Activated T-cell treated with anti-CD3 and anti-CD28 coated beads, Interleukin-2, amount 50 U/mL, for 48 hours (primary cell): ENCODE measurements at regions not wholly inside any gene's neighbourhood (a gene's known extent, or its start where the extent isn't known, plus 50 kb on each side); places are given as distances from the start of the nearest gene placed in this dataset.
"Not testable (repeated sequence)": the region's sequence is repeated elsewhere in the genome, so short reads cannot be mapped to it uniquely, and the experiment has no call there.

Experiments
- DNase-seq, 2 experiments: peaks; one replicate each; pipeline ENCODE4 v3.0.0-alpha.2; 2020

GRCh38 chr4:117014236-117014635, 71.1 kb downstream of the TRAM1L1 start:
- DNase-seq = no peak

- DNase-seq = no peak
Observed at GRCh38 chr4:117010671-117011070, 74.7 kb downstream of the TRAM1L1 start.

GRCh38 chr4:117001077-117001476, 84.3 kb downstream of the TRAM1L1 start:
- no peak for DNase-seq

- no peak for DNase-seq
Observed at GRCh38 chr4:116982656-116983055, 102.7 kb downstream of the TRAM1L1 start.

GRCh38 chr4:116980436-116980835, 104.9 kb downstream of the TRAM1L1 start:
- DNase-seq = not testable (repeated sequence)

- DNase-seq = no peak
Observed at GRCh38 chr4:116959045-116959444, 126.3 kb downstream of the TRAM1L1 start.

- DNase-seq = no peak
Observed at GRCh38 chr4:116953947-116954346, 131.4 kb downstream of the TRAM1L1 start.

GRCh38 chr4:116952530-116953136, 132.7 kb downstream of the TRAM1L1 start:
- DNase-seq = no peak

- DNase-seq = no peak
Observed at GRCh38 chr4:116949856-116950255, 135.5 kb downstream of the TRAM1L1 start.

- DNase-seq = no peak
Observed at GRCh38 chr4:116942315-116942714, 143.1 kb downstream of the TRAM1L1 start.

GRCh38 chr4:116930329-116930728, 155.0 kb downstream of the TRAM1L1 start:
- no peak for DNase-seq

- DNase-seq = no peak
Observed at GRCh38 chr4:116926631-116927295, 158.6 kb downstream of the TRAM1L1 start.

GRCh38 chr4:116925900-116926457, 159.4 kb downstream of the TRAM1L1 start:
- DNase-seq = no peak

GRCh38 chr4:116923389-116923788, 162.0 kb downstream of the TRAM1L1 start:
- no peak for DNase-seq

GRCh38 chr4:116913451-116913850, 171.9 kb downstream of the TRAM1L1 start:
- DNase-seq = no peak

GRCh38 chr4:116906758-116907157, 178.6 kb downstream of the TRAM1L1 start:
- no peak for DNase-seq

- no peak for DNase-seq
Observed at GRCh38 chr4:116899561-116899960, 185.8 kb downstream of the TRAM1L1 start.

- DNase-seq = no peak
Observed at GRCh38 chr4:116885579-116885978, 199.8 kb downstream of the TRAM1L1 start.

GRCh38 chr4:116882503-116882902, 202.9 kb downstream of the TRAM1L1 start:
- DNase-seq = no peak

- DNase-seq = no peak
Observed at GRCh38 chr4:116881077-116881476, 204.3 kb downstream of the TRAM1L1 start.

GRCh38 chr4:116880625-116881024, 204.8 kb downstream of the TRAM1L1 start:
- DNase-seq = no peak

- DNase-seq = no peak
Observed at GRCh38 chr4:116878280-116878679, 207.1 kb downstream of the TRAM1L1 start.

- no peak for DNase-seq
Observed at GRCh38 chr4:116877069-116877468, 208.3 kb downstream of the TRAM1L1 start.

GRCh38 chr4:116872941-116873340, 212.4 kb downstream of the TRAM1L1 start:
- no peak for DNase-seq

GRCh38 chr4:116872308-116872707, 213.1 kb downstream of the TRAM1L1 start:
- DNase-seq = no peak
